Liver (tissue), 8 donors: ENCODE measurements at regions not wholly inside any gene's neighbourhood (a gene's known extent, or its start where the extent isn't known, plus 50 kb on each side); places are given as distances from the start of the nearest gene placed in this dataset.

Experiments used
- DNase-seq: peaks from one replicate; pipeline ENCODE4 v3.0.0-alpha.2; 2017; ENCODE audit warnings: low spot score
- H3K27ac ChIP-seq, 2 donors: one replicate each; pipeline ENCODE4 v1.7.0; 2013; ENCODE audit warnings: inconsistent platforms in 2 of 2, low read length in 2 of 2, control low read depth in 1 of 2, low read depth in 1 of 2, mild to moderate bottlenecking in 1 of 2
- H3K27me3 ChIP-seq, 4 donors: one replicate each; pipeline versions ENCODE4 v1.6.1 to v1.7.0; 2013; ENCODE audit warnings: low read length in 3 of 4, inconsistent platforms in 1 of 4, mild to moderate bottlenecking in 1 of 4, moderate library complexity in 1 of 4; ENCODE audit not compliant: control insufficient read depth in 4 of 4, insufficient read depth in 4 of 4
- H3K36me3 ChIP-seq, 4 donors: one replicate each; pipeline versions ENCODE4 v1.6.1 to v1.7.0; 2013; ENCODE audit warnings: low read length in 3 of 4, mild to moderate bottlenecking in 3 of 4, low read depth in 1 of 4, moderate library complexity in 1 of 4; ENCODE audit not compliant: control insufficient read depth in 4 of 4, insufficient read depth in 3 of 4
- H3K4me1 ChIP-seq, 4 donors: one replicate each; pipeline versions ENCODE4 v1.6.1 to v1.7.0; 2013; ENCODE audit warnings: low read length in 3 of 4, mild to moderate bottlenecking in 3 of 4, moderate library complexity in 1 of 4; ENCODE audit not compliant: control insufficient read depth in 4 of 4, insufficient read depth in 4 of 4
- H3K4me3 ChIP-seq, 3 donors: one replicate each; pipeline versions ENCODE4 v1.6.1 to v1.7.0; 2013; ENCODE audit warnings: low read length in 3 of 3, control low read depth in 1 of 3, low read depth in 1 of 3, mild to moderate bottlenecking in 1 of 3
- H3K9ac ChIP-seq, 2 donors: one replicate each; pipeline ENCODE4 v1.7.0; 2013; ENCODE audit warnings: low read length in 2 of 2, mild to moderate bottlenecking in 2 of 2, moderate library complexity in 2 of 2, control low read depth in 1 of 2, low read depth in 1 of 2
- H3K9me3 ChIP-seq, 4 donors: one replicate each; pipeline versions ENCODE4 v1.6.1 to v1.7.0; 2013; ENCODE audit warnings: low read length in 3 of 4; ENCODE audit not compliant: control insufficient read depth in 4 of 4
- EGR1 ChIP-seq, 2 donors: IDR thresholded peaks; 2 replicates each; pipeline ENCODE4 v1.6.1; 2016 to 2018; ENCODE audit warnings: antibody characterized with exemption in 2 of 2, low read depth in 2 of 2
- GABPA ChIP-seq, 2 donors: IDR thresholded peaks in 1 of 2; conservative IDR thresholded peaks in 1 of 2; 2 replicates each; pipeline ENCODE4 v1.6.1; 2016; ENCODE audit warnings: antibody characterized with exemption in 2 of 2, mild to moderate bottlenecking in 1 of 2, moderate library complexity in 1 of 2
- HNF4A ChIP-seq, 2 donors: conservative IDR thresholded peaks; 2 replicates each; pipeline ENCODE4 v1.6.1; 2016; ENCODE audit warnings: antibody characterized with exemption in 2 of 2, mild to moderate bottlenecking in 2 of 2
- HNF4G ChIP-seq: IDR thresholded peaks from 2 replicates; pipeline ENCODE4 v1.6.1; 2016; ENCODE audit warnings: antibody characterized with exemption
- JUND ChIP-seq, 2 donors: IDR thresholded peaks; 2 replicates each; pipeline ENCODE4 v1.6.1; 2016; ENCODE audit warnings: antibody characterized with exemption in 2 of 2
- NR2F2 ChIP-seq: IDR thresholded peaks from 2 replicates; pipeline ENCODE4 v1.6.1; 2016; ENCODE audit warnings: antibody characterized with exemption
- RAD21 ChIP-seq, 2 donors: IDR thresholded peaks; 2 replicates each; pipeline ENCODE4 v1.6.1; 2016; ENCODE audit warnings: antibody characterized with exemption in 2 of 2, mild to moderate bottlenecking in 2 of 2
- TAF1 ChIP-seq: conservative IDR thresholded peaks from 2 replicates; pipeline ENCODE4 v1.6.1; 2016; ENCODE audit warnings: antibody characterized with exemption, mild to moderate bottlenecking
- YY1 ChIP-seq: IDR thresholded peaks from 2 replicates; pipeline ENCODE4 v1.6.1; 2016; ENCODE audit warnings: antibody characterized with exemption, mild to moderate bottlenecking
- WGBS: extraction: QIAGEN DNeasy Blood & Tissue Kit; methylation state at CpG from one replicate; pipeline ENCODE4 v1.1.7; 2013; 5-methylcytosine and 5-hydroxymethylcytosine counted together
- TF ChIP-seq, protein P1 (sequence below): IDR thresholded peaks from 2 replicates; pipeline ENCODE4 v1.6.1; 2016; ENCODE audit warnings: antibody characterized with exemption
- TF ChIP-seq, protein P2 (sequence below): IDR thresholded peaks from 2 replicates; pipeline ENCODE4 v1.6.1; 2016; ENCODE audit warnings: antibody characterized with exemption
- TF ChIP-seq, protein P3 (sequence below): IDR thresholded peaks from 2 replicates; pipeline ENCODE4 v1.6.1; 2016; ENCODE audit warnings: antibody characterized with exemption
- TF ChIP-seq, protein P4 (sequence below): fragments of 150-350 bp; IDR thresholded peaks from 2 replicates; pipeline ENCODE4 v1.5.1; 2017; ENCODE audit warnings: improper control_type of control experiment, low read depth, low read length; ENCODE audit not compliant: missing input control
- donor health status: healthy.
- donor health status: healthy.
- donor health status: healthy.
- donor health status: healthy.
- donor health status: healthy.

DNA sequence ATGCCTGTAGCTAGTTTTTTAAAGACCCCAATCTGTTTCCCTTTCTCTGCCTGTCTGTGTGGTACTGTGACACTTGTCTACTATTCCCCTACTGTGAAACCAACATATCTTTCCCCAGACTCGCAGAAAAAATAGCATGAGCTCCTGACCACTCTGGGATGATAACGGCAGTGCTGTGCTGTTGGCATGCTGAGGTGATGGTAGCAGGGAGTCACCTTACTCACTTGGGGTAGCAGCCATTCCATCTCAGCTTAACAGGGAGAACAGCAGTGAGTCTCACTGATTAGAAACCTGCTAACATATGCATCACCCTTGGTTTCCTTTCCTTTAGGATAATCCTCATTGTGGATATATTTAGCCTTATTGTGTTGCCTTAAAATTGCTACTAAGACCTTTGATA is 469.6 kb upstream of the FZD8 start:
- no peak overlapping the region for H3K4me3 ChIP-seq
- H3K27ac ChIP-seq = no peak overlapping the region
- no peaks in the 10 kb centered on the region for H3K27me3 ChIP-seq
- no peak overlapping the region for H3K9ac ChIP-seq
- H3K4me1 ChIP-seq = peaks cover 4 to 15% (median 11%) of the 10 kb centered on the region in 4 donors
- no peaks in the 10 kb centered on the region for H3K36me3 ChIP-seq
- WGBS = 63% methylated on average over 2 of the region's 2 CpGs
- DNase-seq = no peak
- no peaks in the 10 kb centered on the region for H3K9me3 ChIP-seq
- no peak for TF ChIP-seq HNF4A (conservative IDR thresholded peaks at IDR 0.05)
- no peak for TF ChIP-seq YY1
- TF ChIP-seq, protein P1, sequence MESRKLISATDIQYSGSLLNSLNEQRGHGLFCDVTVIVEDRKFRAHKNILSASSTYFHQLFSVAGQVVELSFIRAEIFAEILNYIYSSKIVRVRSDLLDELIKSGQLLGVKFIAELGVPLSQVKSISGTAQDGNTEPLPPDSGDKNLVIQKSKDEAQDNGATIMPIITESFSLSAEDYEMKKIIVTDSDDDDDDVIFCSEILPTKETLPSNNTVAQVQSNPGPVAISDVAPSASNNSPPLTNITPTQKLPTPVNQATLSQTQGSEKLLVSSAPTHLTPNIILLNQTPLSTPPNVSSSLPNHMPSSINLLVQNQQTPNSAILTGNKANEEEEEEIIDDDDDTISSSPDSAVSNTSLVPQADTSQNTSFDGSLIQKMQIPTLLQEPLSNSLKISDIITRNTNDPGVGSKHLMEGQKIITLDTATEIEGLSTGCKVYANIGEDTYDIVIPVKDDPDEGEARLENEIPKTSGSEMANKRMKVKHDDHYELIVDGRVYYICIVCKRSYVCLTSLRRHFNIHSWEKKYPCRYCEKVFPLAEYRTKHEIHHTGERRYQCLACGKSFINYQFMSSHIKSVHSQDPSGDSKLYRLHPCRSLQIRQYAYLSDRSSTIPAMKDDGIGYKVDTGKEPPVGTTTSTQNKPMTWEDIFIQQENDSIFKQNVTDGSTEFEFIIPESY = no peak
- TF ChIP-seq, protein P2, sequence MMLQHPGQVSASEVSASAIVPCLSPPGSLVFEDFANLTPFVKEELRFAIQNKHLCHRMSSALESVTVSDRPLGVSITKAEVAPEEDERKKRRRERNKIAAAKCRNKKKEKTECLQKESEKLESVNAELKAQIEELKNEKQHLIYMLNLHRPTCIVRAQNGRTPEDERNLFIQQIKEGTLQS = no peak
- TF ChIP-seq, protein P3, sequence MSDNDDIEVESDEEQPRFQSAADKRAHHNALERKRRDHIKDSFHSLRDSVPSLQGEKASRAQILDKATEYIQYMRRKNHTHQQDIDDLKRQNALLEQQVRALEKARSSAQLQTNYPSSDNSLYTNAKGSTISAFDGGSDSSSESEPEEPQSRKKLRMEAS = no peak

DNA sequence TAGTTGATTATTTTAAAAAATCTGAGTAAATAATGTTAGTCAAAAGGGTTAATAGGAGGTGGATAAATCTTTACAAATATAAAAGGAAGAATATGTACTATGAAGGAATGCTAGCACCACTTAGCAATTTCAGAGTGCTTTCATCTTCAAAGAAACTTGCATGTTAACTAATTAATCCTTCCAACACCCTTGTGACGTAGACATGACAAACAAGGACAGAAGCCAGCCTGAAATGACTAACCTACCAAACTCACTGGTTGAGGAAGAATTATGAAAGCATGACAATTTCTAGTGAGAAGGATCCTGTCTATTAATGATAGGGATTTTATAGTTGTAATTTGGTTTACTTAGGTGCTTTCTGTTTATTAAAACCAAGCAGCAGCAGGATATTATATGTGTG is 468.0 kb upstream of the FZD8 start:
- Histone ChIP-seq H3K27ac (peak overlapping the region in 1 of 2 donors; percentile 23), H3K9ac (no peak overlapping the region), H3K9me3 (no peaks in the 10 kb centered on the region), H3K4me3 (no peak overlapping the region), H3K36me3 (no peaks in the 10 kb centered on the region), H3K4me1 (peaks cover 4 to 15% (median 11%) of the 10 kb centered on the region in 4 donors), H3K27me3 (no peaks in the 10 kb centered on the region)
- WGBS = 28% methylated on average over 1 of the region's 1 CpG
- TF ChIP-seq NR2F2 = no peak
- no peak for TF ChIP-seq YY1
- no peak for TF ChIP-seq EGR1 (IDR thresholded peaks at IDR 0.05; ENCODE audit: low read depth in 2 of 2)
- TF ChIP-seq, protein P1 = peak; percentile 4
- no peak for TF ChIP-seq RAD21 (IDR thresholded peaks at IDR 0.05)
- no peak for DNase-seq

DNA sequence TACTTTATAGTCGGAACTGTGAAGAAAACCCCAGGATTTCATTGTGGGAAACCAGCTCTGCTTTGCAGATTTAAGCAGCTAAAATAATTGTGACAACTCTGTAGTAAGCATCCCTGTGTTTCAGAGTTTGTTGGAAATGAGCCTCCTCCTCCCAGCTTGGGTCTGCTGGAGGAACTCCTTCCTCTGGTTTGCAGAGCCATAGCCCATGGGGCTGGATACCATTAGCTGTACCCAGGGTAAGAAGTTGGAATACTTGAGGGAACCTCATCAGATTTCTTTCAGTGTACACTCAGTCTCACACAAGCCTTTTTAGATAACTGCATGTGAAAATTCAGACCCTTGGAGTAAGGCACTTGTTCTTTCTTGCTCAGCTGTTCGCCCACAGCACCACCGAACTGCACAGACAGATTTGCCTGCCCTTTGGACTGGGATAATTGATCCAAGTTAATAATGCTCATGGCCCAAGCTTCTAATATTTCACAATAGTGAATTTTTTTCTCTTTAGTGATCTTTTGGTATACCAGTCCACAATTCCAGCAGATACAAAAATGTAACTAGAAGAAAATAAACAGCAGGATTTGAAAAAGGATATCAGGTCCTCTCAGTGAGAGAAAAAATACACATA is 467.4 kb upstream of the FZD8 start:
- no peaks in the 10 kb centered on the region for H3K9me3 ChIP-seq
- no peak overlapping the region for H3K4me3 ChIP-seq
- H3K9ac ChIP-seq = no peak overlapping the region
- H3K4me1 ChIP-seq = peaks cover 4 to 15% (median 11%) of the 10 kb centered on the region in 4 donors
- no peaks in the 10 kb centered on the region for H3K27me3 ChIP-seq
- 54% methylated on average over 3 of the region's 3 CpGs for WGBS
- peak overlapping the region in 1 of 2 donors; percentile 23 for H3K27ac ChIP-seq
- no peak for DNase-seq
- no peaks in the 10 kb centered on the region for H3K36me3 ChIP-seq
- TF ChIP-seq HNF4A (conservative IDR thresholded peaks at IDR 0.05) = peak; percentile 94 to 98
- peak; percentile 30 for TF ChIP-seq YY1
- TF ChIP-seq, protein P4, sequence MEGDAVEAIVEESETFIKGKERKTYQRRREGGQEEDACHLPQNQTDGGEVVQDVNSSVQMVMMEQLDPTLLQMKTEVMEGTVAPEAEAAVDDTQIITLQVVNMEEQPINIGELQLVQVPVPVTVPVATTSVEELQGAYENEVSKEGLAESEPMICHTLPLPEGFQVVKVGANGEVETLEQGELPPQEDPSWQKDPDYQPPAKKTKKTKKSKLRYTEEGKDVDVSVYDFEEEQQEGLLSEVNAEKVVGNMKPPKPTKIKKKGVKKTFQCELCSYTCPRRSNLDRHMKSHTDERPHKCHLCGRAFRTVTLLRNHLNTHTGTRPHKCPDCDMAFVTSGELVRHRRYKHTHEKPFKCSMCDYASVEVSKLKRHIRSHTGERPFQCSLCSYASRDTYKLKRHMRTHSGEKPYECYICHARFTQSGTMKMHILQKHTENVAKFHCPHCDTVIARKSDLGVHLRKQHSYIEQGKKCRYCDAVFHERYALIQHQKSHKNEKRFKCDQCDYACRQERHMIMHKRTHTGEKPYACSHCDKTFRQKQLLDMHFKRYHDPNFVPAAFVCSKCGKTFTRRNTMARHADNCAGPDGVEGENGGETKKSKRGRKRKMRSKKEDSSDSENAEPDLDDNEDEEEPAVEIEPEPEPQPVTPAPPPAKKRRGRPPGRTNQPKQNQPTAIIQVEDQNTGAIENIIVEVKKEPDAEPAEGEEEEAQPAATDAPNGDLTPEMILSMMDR = no peak
- peak; percentile 95 for TF ChIP-seq HNF4G
- TF ChIP-seq JUND (IDR thresholded peaks at IDR 0.05) = peak; percentile 48 to 57
- TF ChIP-seq, protein P2 = no peak
- no peak for TF ChIP-seq TAF1
- TF ChIP-seq EGR1 (IDR thresholded peaks at IDR 0.05; ENCODE audit: low read depth in 2 of 2) = no peak
- TF ChIP-seq, protein P1 = peak; percentile 30
- TF ChIP-seq GABPA (IDR thresholded peaks at IDR 0.05 in 1 of 2, conservative IDR thresholded peaks at IDR 0.05 in 1 of 2) = no peak
- TF ChIP-seq, protein P3 = peak; percentile 37
- TF ChIP-seq RAD21 (IDR thresholded peaks at IDR 0.05) = peak; percentile 28 to 46
